ENCODE measurements at regions not wholly inside any gene's neighbourhood (a gene's known extent, or its start where the extent isn't known, plus 50 kb on each side); places are given as distances from the start of the nearest gene placed in this dataset.

- DNase-seq: no peak
- TF ChIP-seq POLR2A (IDR thresholded peaks at IDR 0.05) (no peak), CTCF (IDR thresholded peaks at IDR 0.05) (no peak)
Measured at GRCh38 chr11:112523031-112523430, 262.4 kb upstream of the PLET1 start.

GRCh38 chr11:112523477-112523876 is 262.8 kb upstream of the PLET1 start:
- Histone ChIP-seq H3K36me3 (no peaks in the 10 kb centered on the region), H3K27me3 (no peaks in the 10 kb centered on the region), H3K27ac (peak overlapping the region in 4 of 12 donors; percentile 3 to 29 (median 19)), H3K4me3 (no peak overlapping the region), H3K4me1 (peaks cover 0 to 49% (median 30%) of the 10 kb centered on the region in 12 donors), H3K9me3 (no peaks in the 10 kb centered on the region)
- DNase-seq: peak in 4 of 5 donors; percentile 29 to 46 (median 44)
- ATAC-seq: peak; percentile 21 to 75 (median 62)
- intact Hi-C loops (cut with DNase I): no loop called here
- 35 to 44% (median 40%) methylated on average over 4 of the region's 4 CpGs for WGBS, 4 donors
- no peak for TF ChIP-seq POLR2A (IDR thresholded peaks at IDR 0.05)

More at GRCh38 chr11:112523031-112523430, 262.4 kb upstream of the PLET1 start:
- intact Hi-C loops (cut with DNase I): no loop called here
- 47 to 66% (median 61%) methylated on average over 1 of the region's 1 CpG for WGBS, 4 donors
- no peaks in the 10 kb centered on the region for H3K9me3 ChIP-seq
- no peak overlapping the region for H3K4me3 ChIP-seq
- no peaks in the 10 kb centered on the region for H3K36me3 ChIP-seq
- H3K27ac ChIP-seq: peak overlapping the region in 3 of 12 donors; percentile 3 to 26 (median 12)
- H3K4me1 ChIP-seq: peaks cover 0 to 49% (median 30%) of the 10 kb centered on the region in 12 donors
- no peaks in the 10 kb centered on the region for H3K27me3 ChIP-seq
- no peak for ATAC-seq

- H3K4me1 ChIP-seq: peaks cover 0 to 49% (median 30%) of the 10 kb centered on the region in 12 donors
- no peaks in the 10 kb centered on the region for H3K36me3 ChIP-seq
- H3K4me3 ChIP-seq: no peak overlapping the region
- H3K9me3 ChIP-seq: no peaks in the 10 kb centered on the region
- peak overlapping the region in 5 of 12 donors; percentile 3 to 72 (median 26) for H3K27ac ChIP-seq
- TF ChIP-seq CTCF (IDR thresholded peaks at IDR 0.05): no peak
- TF ChIP-seq POLR2A (IDR thresholded peaks at IDR 0.05): no peak
- intact Hi-C loops (cut with DNase I): no loop called here
- 68 to 85% (median 72%) methylated on average over 2 of the region's 2 CpGs for WGBS, 4 donors
- ATAC-seq (no peak), DNase-seq (no peak)
- no peaks in the 10 kb centered on the region for H3K27me3 ChIP-seq
Measured at GRCh38 chr11:112523951-112524350, 263.3 kb upstream of the PLET1 start.

- intact Hi-C loops (cut with DNase I): no loop called here
- peak overlapping the region in 7 of 12 donors; percentile 24 to 72 (median 33) for H3K27ac ChIP-seq
- ATAC-seq: peak; percentile 21 to 54 (median 50)
- H3K27me3 ChIP-seq: no peaks in the 10 kb centered on the region
- WGBS, 4 donors: 23 to 45% (median 42%) methylated on average over 4 of the region's 4 CpGs
- peak in 3 of 5 donors; percentile 10 to 46 (median 34) for DNase-seq
- no peaks in the 10 kb centered on the region for H3K36me3 ChIP-seq
- TF ChIP-seq POLR2A (IDR thresholded peaks at IDR 0.05): no peak
- peaks cover 0 to 49% (median 30%) of the 10 kb centered on the region in 12 donors for H3K4me1 ChIP-seq
- no peaks in the 10 kb centered on the region for H3K9me3 ChIP-seq
- no peak overlapping the region for H3K4me3 ChIP-seq
Measured at GRCh38 chr11:112524798-112525197, 264.1 kb upstream of the PLET1 start.

GRCh38 chr11:112525270-112525669 is 264.6 kb upstream of the PLET1 start:
- H3K4me3 ChIP-seq: no peak overlapping the region
- no peaks in the 10 kb centered on the region for H3K27me3 ChIP-seq
- no peak for TF ChIP-seq CTCF (IDR thresholded peaks at IDR 0.05)
- TF ChIP-seq POLR2A (IDR thresholded peaks at IDR 0.05): no peak
- WGBS, 4 donors: 55 to 72% (median 64%) methylated on average over 3 to 5 of the region's 5 CpGs
- DNase-seq: peak in 1 of 5 donors; percentile 36
- H3K9me3 ChIP-seq: no peaks in the 10 kb centered on the region
- peaks cover 0 to 49% (median 30%) of the 10 kb centered on the region in 12 donors for H3K4me1 ChIP-seq
- intact Hi-C loops (cut with DNase I): no loop called here
- H3K27ac ChIP-seq: peak overlapping the region in 4 of 12 donors; percentile 26 to 72 (median 35)
- H3K36me3 ChIP-seq: no peaks in the 10 kb centered on the region
- peak in 3 of 4 donors; percentile 37 to 46 (median 38) for ATAC-seq
